Effector memory CD4-positive, alpha-beta T cell (primary cell): ENCODE measurements at regions not wholly inside any gene's neighbourhood (a gene's known extent, or its start where the extent isn't known, plus 50 kb on each side); places are given as distances from the start of the nearest gene placed in this dataset.

Experiments
- DNase-seq, 3 donors: peaks; one replicate each; pipeline ENCODE4 v3.0.0-alpha.2; 2020
- H3K27ac ChIP-seq: 2 replicates; pipeline ENCODE4 v1.7.0; 2013; ENCODE audit warnings: mild to moderate bottlenecking, low read length, moderate library complexity; ENCODE audit not compliant: insufficient read depth, poor library complexity, severe bottlenecking
- H3K27me3 ChIP-seq: replicated peaks from 2 replicates; pipeline ENCODE4 v1.7.0; 2013; ENCODE audit warnings: mild to moderate bottlenecking, low read length; ENCODE audit not compliant: insufficient read depth, control insufficient read depth, poor library complexity, severe bottlenecking
- H3K36me3 ChIP-seq: 2 replicates; pipeline ENCODE4 v1.7.0; 2013; ENCODE audit warnings: mild to moderate bottlenecking, low read length, moderate library complexity; ENCODE audit not compliant: control insufficient read depth, insufficient read depth
- H3K4me1 ChIP-seq: 2 replicates; pipeline ENCODE4 v1.7.0; 2013; ENCODE audit warnings: low read length, mild to moderate bottlenecking; ENCODE audit not compliant: control insufficient read depth, insufficient read depth, poor library complexity, severe bottlenecking
- H3K4me3 ChIP-seq: 2 replicates; pipeline ENCODE4 v1.7.0; 2013; ENCODE audit warnings: low read length, low read depth, mild to moderate bottlenecking; ENCODE audit not compliant: insufficient read depth, poor library complexity, severe bottlenecking
- H3K9me3 ChIP-seq: 2 replicates; pipeline ENCODE4 v1.7.0; 2013; ENCODE audit warnings: mild to moderate bottlenecking, low read length, moderate library complexity; ENCODE audit not compliant: control insufficient read depth

DNA sequence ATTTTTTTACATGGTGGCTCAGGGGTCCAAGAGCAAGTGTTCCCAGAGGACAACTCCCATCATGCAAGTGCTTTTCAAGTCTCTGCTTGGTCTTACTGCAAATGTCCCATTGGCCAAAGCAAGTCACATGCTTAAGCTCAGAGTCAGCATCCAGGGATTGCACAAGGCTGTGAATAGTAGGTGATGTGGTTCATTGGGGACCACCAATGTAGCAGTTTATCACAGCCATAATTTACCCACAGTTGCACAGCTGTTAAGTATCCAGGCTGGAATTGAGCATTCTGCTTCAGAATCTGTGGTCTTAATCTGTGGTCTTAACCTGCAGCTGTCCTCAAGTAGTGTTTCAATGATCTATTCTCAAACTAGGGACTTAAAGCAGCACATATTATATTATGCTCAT, 71.4 kb upstream of the PLCL2 start:
- Histone ChIP-seq H3K27ac (no peak overlapping the region), H3K4me1 (peaks cover 10% of the 10 kb centered on the region), H3K4me3 (no peak overlapping the region), H3K36me3 (no peaks in the 10 kb centered on the region), H3K27me3 (no peaks in the 10 kb centered on the region), H3K9me3 (no peaks in the 10 kb centered on the region)
- no peak for DNase-seq

DNA sequence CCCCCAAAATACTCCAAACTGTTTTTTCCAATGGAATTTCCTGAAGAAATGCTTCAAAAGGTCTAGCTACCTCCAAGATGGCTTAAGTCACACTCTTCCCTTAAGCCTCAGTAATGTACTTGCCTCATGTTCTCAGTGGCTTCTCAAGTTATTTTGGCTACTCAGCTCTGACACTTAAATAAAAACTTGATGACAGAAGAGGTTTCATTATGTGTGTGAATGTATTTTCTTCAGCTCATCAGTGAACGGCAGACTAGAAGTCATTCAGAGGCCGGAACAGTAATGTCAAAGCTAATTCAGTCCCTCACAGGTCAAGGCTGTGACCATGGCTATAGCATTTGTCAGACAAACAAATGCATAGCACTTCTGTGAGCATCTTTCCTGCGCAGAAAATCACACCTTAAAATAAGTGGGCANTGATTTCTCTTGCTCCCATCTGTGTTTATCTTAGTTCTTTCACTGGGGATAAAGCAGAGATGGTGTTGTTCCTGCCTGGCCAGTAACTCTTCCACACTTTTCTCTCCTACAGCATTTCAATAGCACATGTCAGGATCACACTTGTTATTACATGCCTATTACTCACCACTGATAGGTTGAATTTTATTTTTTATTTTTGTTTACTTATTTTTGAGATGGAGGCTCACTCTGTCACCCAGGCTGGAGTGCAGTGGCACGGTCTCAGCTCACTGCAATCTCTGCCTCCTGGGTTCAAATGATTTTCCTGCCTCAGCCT, 68.5 kb upstream of the PLCL2 start:
- DNase-seq, result no peak
- no peak overlapping the region for H3K4me3 ChIP-seq
- no peak overlapping the region for H3K27ac ChIP-seq
- no peaks in the 10 kb centered on the region for H3K27me3 ChIP-seq
- H3K4me1 ChIP-seq, result peaks cover 5% of the 10 kb centered on the region
- no peaks in the 10 kb centered on the region for H3K9me3 ChIP-seq
- no peaks in the 10 kb centered on the region for H3K36me3 ChIP-seq

- Histone ChIP-seq H3K9me3 (no peaks in the 10 kb centered on the region), H3K36me3 (no peaks in the 10 kb centered on the region), H3K4me3 (no peak overlapping the region), H3K4me1 (no peaks in the 10 kb centered on the region), H3K27me3 (no peaks in the 10 kb centered on the region), H3K27ac (no peak overlapping the region)
- DNase-seq, result no peak
Observed at GRCh38 chr3:16817197-16817596, 67.6 kb upstream of the PLCL2 start.

- Histone ChIP-seq H3K27me3 (no peaks in the 10 kb centered on the region), H3K4me3 (no peak overlapping the region), H3K9me3 (no peaks in the 10 kb centered on the region), H3K4me1 (no peaks in the 10 kb centered on the region), H3K36me3 (no peaks in the 10 kb centered on the region), H3K27ac (no peak overlapping the region)
- no peak for DNase-seq
Observed at GRCh38 chr3:16818194-16818593, 66.6 kb upstream of the PLCL2 start.

DNA sequence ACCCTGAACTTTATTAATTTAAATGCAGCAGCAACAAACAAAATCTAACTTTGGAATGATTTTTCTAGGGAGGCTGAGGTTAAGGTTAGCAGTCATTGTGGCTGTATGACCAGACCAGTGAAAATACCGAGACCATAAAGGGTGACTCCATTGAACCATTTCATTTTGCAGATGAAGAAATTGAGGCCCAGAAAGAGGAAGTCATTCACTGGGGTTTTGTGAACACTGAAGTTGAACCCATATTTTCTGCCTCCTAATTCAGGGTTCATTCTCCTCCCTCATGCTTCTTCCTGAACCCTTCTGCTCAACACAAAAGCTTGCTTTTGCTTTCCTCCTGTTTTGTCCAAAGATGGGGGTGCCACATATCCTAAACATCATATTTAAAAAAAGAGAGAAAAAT, 65.8 kb upstream of the PLCL2 start:
- no peak overlapping the region for H3K4me3 ChIP-seq
- H3K27me3 ChIP-seq, result no peaks in the 10 kb centered on the region
- H3K27ac ChIP-seq, result no peak overlapping the region
- peaks cover 5% of the 10 kb centered on the region for H3K4me1 ChIP-seq
- no peak for DNase-seq
- H3K9me3 ChIP-seq, result no peaks in the 10 kb centered on the region
- H3K36me3 ChIP-seq, result no peaks in the 10 kb centered on the region

- no peak overlapping the region for H3K4me3 ChIP-seq
- H3K9me3 ChIP-seq, result no peaks in the 10 kb centered on the region
- no peak overlapping the region for H3K27ac ChIP-seq
- peaks cover 15% of the 10 kb centered on the region for H3K4me1 ChIP-seq
- H3K36me3 ChIP-seq, result no peaks in the 10 kb centered on the region
- no peaks in the 10 kb centered on the region for H3K27me3 ChIP-seq
- DNase-seq, result no peak
Observed at GRCh38 chr3:16820485-16820884, 64.3 kb upstream of the PLCL2 start.

DNA sequence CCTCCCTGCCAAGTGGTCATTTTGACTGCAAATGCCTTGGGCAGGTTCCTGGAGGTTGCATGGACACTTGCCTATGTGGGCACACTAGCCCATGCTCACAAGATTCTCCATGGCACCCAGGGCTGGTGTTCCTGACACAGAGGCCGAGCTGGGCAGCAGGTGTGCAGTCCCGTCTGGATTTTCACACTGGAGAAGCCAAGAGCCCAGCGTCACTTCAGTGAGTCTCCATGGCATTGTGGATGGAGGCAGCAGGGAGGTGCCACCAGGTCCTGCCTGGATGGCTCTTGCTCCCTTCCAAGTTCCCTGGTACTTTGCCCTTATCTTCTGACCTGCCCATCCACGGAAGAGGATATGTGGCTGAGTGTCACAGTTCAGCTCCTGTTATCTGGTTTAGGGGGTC, 63.7 kb upstream of the PLCL2 start:
- DNase-seq, result no peak
- no peak overlapping the region for H3K4me3 ChIP-seq
- H3K9me3 ChIP-seq, result no peaks in the 10 kb centered on the region
- H3K27ac ChIP-seq, result no peak overlapping the region
- peaks cover 15% of the 10 kb centered on the region for H3K4me1 ChIP-seq
- no peaks in the 10 kb centered on the region for H3K27me3 ChIP-seq
- H3K36me3 ChIP-seq, result no peaks in the 10 kb centered on the region

GRCh38 chr3:16824081-16824696, 60.6 kb upstream of the PLCL2 start:
- no peak for DNase-seq
- Histone ChIP-seq H3K27ac (no peak overlapping the region), H3K27me3 (no peaks in the 10 kb centered on the region), H3K4me1 (peaks cover 15% of the 10 kb centered on the region), H3K4me3 (peak overlapping the region; percentile 15), H3K9me3 (no peaks in the 10 kb centered on the region), H3K36me3 (no peaks in the 10 kb centered on the region)

DNA sequence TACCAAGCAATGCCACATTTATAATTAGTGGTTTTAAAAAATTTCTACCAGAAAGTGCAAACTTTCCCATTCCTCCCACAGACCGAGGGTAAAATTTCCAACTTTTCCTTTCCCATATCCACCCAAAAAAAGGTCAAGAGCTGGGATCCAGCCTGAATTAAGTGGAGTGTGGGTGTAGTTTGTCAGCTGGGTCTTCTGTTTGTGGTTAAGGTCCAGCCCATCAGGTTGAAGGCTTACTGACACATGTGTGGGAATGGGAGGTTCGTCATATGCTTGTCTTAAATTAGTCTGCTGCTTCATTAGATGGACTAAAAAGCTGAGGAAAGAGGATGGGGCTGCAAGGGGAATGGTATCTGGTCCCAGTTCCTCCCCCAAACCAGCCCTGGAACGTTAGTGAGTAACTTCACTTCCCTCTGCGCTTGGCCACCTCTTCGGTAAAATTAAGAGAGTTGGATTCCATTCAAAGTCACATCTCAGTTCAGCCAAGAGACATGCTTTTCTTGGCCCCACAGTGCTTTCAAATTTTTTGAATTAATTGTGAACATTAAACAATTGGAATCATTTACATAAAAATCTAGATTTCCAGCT, 59.0 kb upstream of the PLCL2 start:
- peaks cover 15% of the 10 kb centered on the region for H3K4me1 ChIP-seq

DNA sequence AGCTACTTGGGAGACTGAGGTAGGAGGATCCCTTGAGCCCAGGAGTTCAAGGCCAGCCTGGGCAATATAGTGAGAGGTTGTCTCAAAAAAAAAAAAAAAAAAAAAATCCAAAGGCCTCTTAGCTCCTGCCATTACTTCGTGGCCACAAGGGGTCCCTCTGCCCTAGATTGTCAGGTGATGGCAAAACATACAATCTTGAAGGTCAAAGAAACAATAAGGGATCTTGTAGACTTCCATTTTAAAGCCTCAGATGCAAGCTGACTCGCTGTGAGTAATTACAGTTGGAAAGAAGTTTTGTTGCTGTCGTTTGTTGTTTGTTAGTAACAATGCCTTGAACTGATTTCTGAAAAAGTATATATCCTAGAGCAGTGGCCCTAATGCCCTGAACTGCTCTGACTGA, 55.9 kb upstream of the PLCL2 start:
- Histone ChIP-seq H3K36me3 (no peaks in the 10 kb centered on the region), H3K4me1 (peaks cover 11% of the 10 kb centered on the region), H3K9me3 (no peaks in the 10 kb centered on the region), H3K4me3 (no peak overlapping the region), H3K27me3 (no peaks in the 10 kb centered on the region), H3K27ac (no peak overlapping the region)
- DNase-seq, result peak; percentile 19 to 31 (median 30)

More for the DNA sequence above, 59.0 kb upstream of the PLCL2 start:
- Histone ChIP-seq H3K27ac (no peak overlapping the region), H3K27me3 (no peaks in the 10 kb centered on the region), H3K36me3 (no peaks in the 10 kb centered on the region), H3K4me3 (no peak overlapping the region), H3K9me3 (no peaks in the 10 kb centered on the region)
- DNase-seq, result no peak
